Fibroblast of lung (primary cell): ENCODE measurements at regions not wholly inside any gene's neighbourhood (a gene's known extent, or its start where the extent isn't known, plus 50 kb on each side); places are given as distances from the start of the nearest gene placed in this dataset.

Experiments used
- DNase-seq, 2 donors: peaks; one replicate each; pipeline versions ENCODE4 v3.0.0 to v3.0.0-alpha.2; 2010; ENCODE audit warnings: low read depth in 2 of 2
- H2AFZ ChIP-seq: 2 replicates; pipeline ENCODE4 v1.5.1; 2012; ENCODE audit warnings: low read length, control low read depth, inconsistent platforms
- H3K27ac ChIP-seq: 2 replicates; pipeline ENCODE4 v1.5.1; 2011; ENCODE audit warnings: low read length, control low read depth; ENCODE audit not compliant: insufficient read depth
- H3K27me3 ChIP-seq: 2 replicates; pipeline ENCODE4 v1.5.1; 2011; ENCODE audit warnings: mild to moderate bottlenecking, low read length; ENCODE audit not compliant: control insufficient read depth, insufficient read depth
- H3K36me3 ChIP-seq: 2 replicates; pipeline ENCODE4 v1.5.1; 2011; ENCODE audit warnings: low read length; ENCODE audit not compliant: control insufficient read depth, insufficient read depth
- H3K4me1 ChIP-seq: 2 replicates; pipeline ENCODE4 v1.5.1; 2011; ENCODE audit warnings: low read length; ENCODE audit not compliant: control insufficient read depth, insufficient read depth; ENCODE audit errors: extremely low read depth
- H3K4me2 ChIP-seq: 2 replicates; pipeline ENCODE4 v1.5.1; 2011; ENCODE audit warnings: low read length, control low read depth; ENCODE audit not compliant: insufficient read depth; ENCODE audit errors: extremely low read depth
- H3K4me3 ChIP-seq, 4 experiments: fragments of 200-600 bp in 1 of 4; sonication (generic) in 1 of 4; replicated peaks in 1 of 4; 2 replicates each; pipeline ENCODE4 v1.5.1; 2011 to 2016; ENCODE audit warnings: low read length in 4 of 4, low read depth in 3 of 4, mild to moderate bottlenecking in 3 of 4, control low read depth in 2 of 4, inconsistent platforms in 1 of 4, mixed read lengths in 1 of 4; ENCODE audit not compliant: insufficient read depth in 1 of 4; ENCODE audit errors: control extremely low read depth in 1 of 4
- H3K79me2 ChIP-seq: 2 replicates; pipeline ENCODE4 v1.5.1; 2012; ENCODE audit warnings: mild to moderate bottlenecking, low read length, inconsistent platforms; ENCODE audit not compliant: control insufficient read depth, insufficient read depth
- H3K9ac ChIP-seq: 2 replicates; pipeline ENCODE4 v1.5.1; 2011; ENCODE audit warnings: mild to moderate bottlenecking, low read length, control low read depth; ENCODE audit not compliant: insufficient read depth
- H3K9me3 ChIP-seq: 2 replicates; pipeline ENCODE4 v1.5.1; 2012; ENCODE audit warnings: low read depth, low read length; ENCODE audit not compliant: control insufficient read depth, insufficient read depth
- H4K20me1 ChIP-seq: 2 replicates; pipeline ENCODE4 v1.5.1; 2011; ENCODE audit warnings: low read length; ENCODE audit not compliant: control insufficient read depth, insufficient read depth; ENCODE audit errors: extremely low read depth
- CTCF ChIP-seq, 2 donors: IDR thresholded peaks in 1 of 2; conservative IDR thresholded peaks in 1 of 2; 1 replicate in 1 of 2; 2 replicates in 1 of 2; pipeline ENCODE4 v1.5.1; 2011 to 2012; ENCODE audit warnings: low read length in 2 of 2, control low read depth in 1 of 2, inconsistent platforms in 1 of 2, low read depth in 1 of 2, mild to moderate bottlenecking in 1 of 2
- EZH2 ChIP-seq: IDR thresholded peaks from 2 replicates; pipeline ENCODE4 v1.5.1; 2012; ENCODE audit warnings: low read length, control low read depth, mild to moderate bottlenecking; ENCODE audit errors: missing control alignments

- DNase-seq: no peak
- H3K27me3 ChIP-seq: no peaks in the 10 kb centered on the region
- no peak overlapping the region for H2AFZ ChIP-seq
- H3K4me1 ChIP-seq: no peaks in the 10 kb centered on the region
- TF ChIP-seq EZH2: no peak
- TF ChIP-seq CTCF (conservative IDR thresholded peaks at IDR 0.05 in 1 of 2, IDR thresholded peaks at IDR 0.05 in 1 of 2; ENCODE audit: low read depth in 1 of 2, low read length in 2 of 2): no peak
- H3K9ac ChIP-seq: no peak overlapping the region
- H3K79me2 ChIP-seq: no peaks in the 10 kb centered on the region
- H3K27ac ChIP-seq: no peak overlapping the region
- no peaks in the 10 kb centered on the region for H3K36me3 ChIP-seq
- H4K20me1 ChIP-seq: no peaks in the 10 kb centered on the region
- no peak overlapping the region for H3K4me3 ChIP-seq
- no peaks in the 10 kb centered on the region for H3K9me3 ChIP-seq
- H3K4me2 ChIP-seq: no peak overlapping the region
Observed at GRCh38 chr9:105117234-105117633, 127.2 kb upstream of the SLC44A1 start.

- Histone ChIP-seq H2AFZ (no peak overlapping the region), H3K27ac (no peak overlapping the region), H3K36me3 (no peaks in the 10 kb centered on the region), H3K4me3 (no peak overlapping the region), H4K20me1 (no peaks in the 10 kb centered on the region), H3K27me3 (no peaks in the 10 kb centered on the region), H3K79me2 (no peaks in the 10 kb centered on the region), H3K4me1 (no peaks in the 10 kb centered on the region), H3K4me2 (no peak overlapping the region), H3K9ac (no peak overlapping the region), H3K9me3 (no peaks in the 10 kb centered on the region)
- peak in 1 of 2 donors; percentile 49 for DNase-seq
- TF ChIP-seq EZH2: no peak
Observed at GRCh38 chr9:105118636-105119035, 125.8 kb upstream of the SLC44A1 start.

GRCh38 chr9:105119156-105119555 lies 125.3 kb upstream of the SLC44A1 start:
- H2AFZ ChIP-seq: no peak overlapping the region
- H3K4me2 ChIP-seq: no peak overlapping the region
- H3K27me3 ChIP-seq: no peaks in the 10 kb centered on the region
- H4K20me1 ChIP-seq: no peaks in the 10 kb centered on the region
- no peak overlapping the region for H3K4me3 ChIP-seq
- H3K36me3 ChIP-seq: no peaks in the 10 kb centered on the region
- no peak for DNase-seq
- no peaks in the 10 kb centered on the region for H3K79me2 ChIP-seq
- no peaks in the 10 kb centered on the region for H3K9me3 ChIP-seq
- no peak overlapping the region for H3K9ac ChIP-seq
- H3K4me1 ChIP-seq: no peaks in the 10 kb centered on the region
- no peak for TF ChIP-seq EZH2
- no peak for TF ChIP-seq CTCF (conservative IDR thresholded peaks at IDR 0.05 in 1 of 2, IDR thresholded peaks at IDR 0.05 in 1 of 2; ENCODE audit: low read depth in 1 of 2, low read length in 2 of 2)
- no peak overlapping the region for H3K27ac ChIP-seq
